ENCODE measurements at regions not wholly inside any gene's neighbourhood (a gene's known extent, or its start where the extent isn't known, plus 50 kb on each side); places are given as distances from the start of the nearest gene placed in this dataset.
A peak's percentile ranks its signal among the peaks of the same experiment; 100 is the strongest.

DNA sequence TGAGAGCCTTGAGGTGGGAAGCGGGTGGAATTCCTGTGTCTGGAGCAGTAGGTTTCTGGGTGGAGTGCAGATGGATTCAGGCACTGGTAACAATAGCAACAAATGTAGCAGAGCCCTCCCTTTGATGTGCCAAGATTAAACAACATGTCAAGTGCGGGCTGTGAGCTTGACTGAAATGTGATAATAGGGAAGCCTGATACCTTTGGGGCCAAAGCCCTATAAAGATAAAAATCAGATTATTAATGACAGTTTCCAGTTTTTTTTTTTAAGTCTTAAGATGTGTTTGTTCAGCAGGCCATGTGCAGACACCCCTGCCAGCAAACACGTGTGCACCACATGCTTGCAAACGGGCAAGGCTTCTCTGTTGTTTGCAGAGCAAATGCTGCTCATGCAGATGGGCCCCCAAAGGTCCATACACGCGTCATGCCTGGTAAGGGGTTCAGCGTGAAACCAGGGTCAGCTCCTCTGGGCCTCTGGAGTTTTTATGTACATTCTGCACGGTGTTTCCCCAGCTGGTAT lies 193.2 kb downstream of the GADD45G start:
- DNase-seq = no peak

- no peak for DNase-seq
Observed at GRCh38 chr9:89798547-89799120, 193.8 kb downstream of the GADD45G start.

DNA sequence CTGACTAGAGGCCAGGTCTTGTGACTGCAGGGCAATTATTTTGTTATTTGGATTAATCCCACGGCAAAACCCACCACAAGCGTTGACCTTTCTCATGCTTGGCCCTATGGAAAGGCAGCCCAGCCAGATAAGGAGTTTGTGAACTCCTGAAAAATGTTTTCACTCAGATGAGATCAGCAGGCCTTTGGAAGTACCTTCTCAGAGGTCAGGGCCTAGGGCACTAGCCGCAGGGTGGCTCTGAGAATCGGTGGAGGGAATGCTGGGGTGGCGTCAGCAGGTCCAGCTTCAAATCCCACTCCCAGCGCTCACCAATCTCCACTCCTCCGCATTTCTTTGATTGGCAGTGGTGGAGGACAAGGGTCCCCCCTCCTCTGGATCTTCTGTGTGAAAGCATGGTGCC lies 194.4 kb downstream of the GADD45G start:
- no peak for DNase-seq

DNA sequence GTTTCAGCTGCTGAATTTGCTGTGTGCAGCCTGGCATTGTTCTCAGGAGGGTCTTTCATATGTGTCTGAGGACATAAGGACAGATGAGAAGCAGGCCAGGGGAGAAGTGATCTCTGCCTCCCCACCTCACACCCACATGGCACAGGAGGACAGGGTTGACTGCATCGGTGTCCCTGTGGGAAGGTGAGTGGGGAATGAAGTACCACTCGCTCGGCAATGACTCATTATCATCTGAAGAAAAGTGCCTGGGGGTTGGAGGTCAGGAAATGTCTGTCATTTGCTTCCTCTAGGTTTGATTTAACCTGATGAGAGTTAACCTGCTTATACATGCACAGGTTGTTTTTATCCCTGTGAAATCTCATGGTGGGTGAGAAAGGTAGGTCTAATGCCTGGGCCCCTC lies 195.0 kb downstream of the GADD45G start:
- DNase-seq = no peak

GRCh38 chr9:89801341-89801740 lies 196.5 kb downstream of the GADD45G start:
- no peak for DNase-seq

DNA sequence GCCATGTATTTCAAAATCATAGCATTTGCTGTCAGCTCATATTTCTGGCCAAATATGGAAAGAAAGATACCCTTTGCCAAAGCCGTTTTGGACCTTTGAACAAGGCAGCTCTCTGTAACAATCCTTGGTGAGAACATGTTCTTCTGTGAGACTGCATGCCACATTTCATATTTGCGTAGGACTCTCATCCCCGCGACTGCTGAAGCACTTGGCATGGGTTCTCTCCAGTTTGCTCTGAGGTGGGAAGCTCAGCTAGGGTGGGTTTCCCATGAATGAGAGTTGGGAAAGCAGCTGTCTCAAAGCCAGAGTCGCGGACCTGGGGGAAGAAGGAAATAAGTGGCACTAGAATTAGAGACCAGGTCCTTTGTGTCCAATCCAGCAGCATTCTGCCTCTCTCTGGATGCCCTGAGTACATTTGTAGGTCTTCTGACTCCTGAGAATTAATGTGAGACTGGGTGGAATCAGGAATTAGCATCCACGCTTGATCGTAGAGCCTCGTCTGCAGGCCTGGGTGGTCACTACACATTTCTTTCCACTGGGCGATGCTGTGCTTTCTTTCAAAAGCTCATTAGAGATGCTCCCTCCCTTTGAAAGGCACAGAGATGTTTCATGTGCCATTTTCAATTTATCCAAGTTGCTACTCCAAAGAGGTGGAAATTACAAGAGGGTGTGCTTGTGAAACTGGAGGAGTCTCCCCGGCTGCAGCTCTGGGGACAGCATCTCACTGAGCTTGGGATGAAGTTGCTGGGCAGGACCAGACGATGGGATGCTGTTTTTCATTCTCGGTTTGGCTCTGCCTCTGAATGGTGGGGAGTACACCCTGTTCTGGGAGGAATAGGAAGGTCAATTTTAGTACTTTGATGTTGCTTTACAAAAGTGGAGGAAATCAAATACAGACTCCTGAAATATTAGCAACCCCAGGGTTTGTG lies 197.2 kb downstream of the GADD45G start:
- no peak for DNase-seq

DNA sequence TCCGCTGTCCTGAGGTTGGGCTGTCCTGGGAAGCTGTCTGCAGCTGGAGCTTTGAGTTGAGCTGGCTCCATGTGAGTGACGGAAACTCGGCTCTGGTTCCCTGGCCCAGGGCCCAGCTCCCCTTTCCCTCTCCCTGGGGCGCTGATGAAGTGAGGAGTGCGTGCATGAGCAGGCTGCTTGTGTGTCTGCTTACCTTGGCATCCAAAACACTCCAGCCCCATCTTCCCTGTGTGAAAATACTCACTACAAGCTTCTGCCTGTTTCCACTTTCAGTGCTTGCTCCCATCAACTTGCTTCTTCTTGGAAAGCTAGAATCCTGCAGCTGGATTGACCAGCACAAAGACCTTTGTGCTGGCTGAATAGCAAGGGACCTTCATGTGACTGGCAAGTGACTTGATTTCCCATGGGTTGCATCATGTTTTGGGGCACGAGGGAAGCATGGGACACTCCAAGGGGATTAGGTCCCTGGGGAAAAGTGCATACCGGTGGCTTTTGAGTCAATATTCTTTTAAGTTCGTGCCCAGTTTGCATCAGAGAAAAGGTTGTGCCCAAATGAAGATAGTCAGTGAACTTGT lies 198.1 kb downstream of the GADD45G start:
- no peak for DNase-seq

DNA sequence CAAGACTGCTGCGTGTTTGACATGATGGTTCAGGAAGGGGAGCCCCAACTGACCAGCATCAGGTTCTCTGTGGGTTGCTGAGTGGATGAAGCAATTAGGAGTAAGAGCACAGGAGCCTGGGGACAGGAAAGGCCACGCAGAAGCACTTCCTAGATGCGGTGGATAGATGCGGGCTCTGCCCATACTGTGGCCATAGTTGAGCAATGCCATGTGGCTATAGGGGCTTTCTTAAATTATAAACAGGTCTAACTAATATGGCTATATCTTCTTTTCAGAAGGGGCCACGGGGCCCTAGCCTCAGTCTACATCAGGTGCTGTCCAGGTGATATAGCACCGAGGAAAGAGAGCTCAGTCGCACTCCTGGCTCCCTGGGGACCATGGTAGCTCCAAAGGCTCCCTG lies 198.6 kb downstream of the GADD45G start:
- DNase-seq = no peak

DNA sequence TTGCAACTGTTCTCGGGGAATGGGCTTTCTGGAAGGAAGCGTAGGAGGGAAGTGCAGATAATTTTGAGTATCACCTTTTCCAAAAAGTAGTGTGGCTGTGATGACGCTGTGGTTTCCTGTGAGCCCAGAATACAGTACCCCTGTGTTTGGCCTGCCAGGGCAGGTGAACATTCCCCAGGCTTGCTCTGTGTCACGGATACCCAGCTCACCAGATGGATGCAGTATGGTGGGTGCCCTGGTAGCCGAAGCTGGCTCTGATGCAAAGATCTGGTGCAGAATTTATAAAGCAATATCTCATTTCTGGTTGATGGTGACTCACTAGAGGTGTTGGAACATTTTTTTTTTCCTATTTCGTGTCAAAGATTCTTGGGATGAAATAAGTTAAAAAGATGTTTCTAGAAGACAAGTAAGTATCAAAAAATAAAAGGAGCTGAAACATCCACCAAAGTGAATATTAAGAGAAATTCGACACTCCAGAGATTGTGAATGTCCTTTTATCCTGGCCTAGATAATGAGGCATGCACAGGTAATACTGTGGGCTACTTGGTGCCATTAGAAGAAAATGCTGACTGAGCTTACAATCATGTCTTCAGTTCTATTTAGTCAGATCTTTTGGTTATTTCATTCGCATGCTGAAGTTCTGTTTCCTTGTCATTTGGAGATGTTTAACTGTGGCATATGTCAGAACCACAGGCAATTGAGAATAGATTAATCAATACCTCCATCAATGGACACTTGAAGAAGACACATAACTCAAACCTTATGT lies 200.1 kb downstream of the GADD45G start:
- DNase-seq = no peak

DNA sequence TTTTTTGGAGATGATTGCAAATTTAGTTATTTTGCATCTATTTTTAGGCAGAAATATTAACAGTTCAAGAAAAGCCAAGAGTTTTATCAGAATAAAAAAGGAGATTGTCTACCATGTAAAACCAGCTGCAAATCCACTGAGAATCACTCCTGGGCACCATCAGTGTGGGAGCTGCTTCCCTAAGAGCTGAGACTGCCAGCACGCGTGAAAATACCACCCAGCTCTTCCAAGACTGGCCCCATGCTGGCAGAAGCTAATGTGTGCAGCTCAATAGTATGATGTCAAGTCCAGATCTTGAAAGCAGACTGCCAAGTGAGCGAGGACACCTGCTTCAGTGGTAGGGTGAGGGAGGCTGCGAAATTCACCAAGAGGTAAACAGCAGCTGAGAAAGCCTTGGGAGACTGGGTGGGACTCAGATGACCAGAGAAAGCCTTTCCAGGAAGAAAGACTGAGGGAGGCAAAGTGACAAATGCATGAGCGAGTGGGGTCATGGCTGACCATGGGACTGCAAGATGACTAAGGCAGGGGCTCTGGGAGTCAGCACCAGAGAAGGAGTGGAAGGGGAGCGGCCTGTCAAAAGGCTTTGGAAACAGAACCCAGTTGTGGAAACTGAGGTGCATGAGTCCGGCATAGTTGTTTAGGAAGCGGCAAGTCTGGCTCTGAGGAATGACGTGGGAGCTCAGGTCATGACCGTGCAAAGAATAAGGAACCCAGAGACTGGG lies 200.9 kb downstream of the GADD45G start:
- no peak for DNase-seq

DNA sequence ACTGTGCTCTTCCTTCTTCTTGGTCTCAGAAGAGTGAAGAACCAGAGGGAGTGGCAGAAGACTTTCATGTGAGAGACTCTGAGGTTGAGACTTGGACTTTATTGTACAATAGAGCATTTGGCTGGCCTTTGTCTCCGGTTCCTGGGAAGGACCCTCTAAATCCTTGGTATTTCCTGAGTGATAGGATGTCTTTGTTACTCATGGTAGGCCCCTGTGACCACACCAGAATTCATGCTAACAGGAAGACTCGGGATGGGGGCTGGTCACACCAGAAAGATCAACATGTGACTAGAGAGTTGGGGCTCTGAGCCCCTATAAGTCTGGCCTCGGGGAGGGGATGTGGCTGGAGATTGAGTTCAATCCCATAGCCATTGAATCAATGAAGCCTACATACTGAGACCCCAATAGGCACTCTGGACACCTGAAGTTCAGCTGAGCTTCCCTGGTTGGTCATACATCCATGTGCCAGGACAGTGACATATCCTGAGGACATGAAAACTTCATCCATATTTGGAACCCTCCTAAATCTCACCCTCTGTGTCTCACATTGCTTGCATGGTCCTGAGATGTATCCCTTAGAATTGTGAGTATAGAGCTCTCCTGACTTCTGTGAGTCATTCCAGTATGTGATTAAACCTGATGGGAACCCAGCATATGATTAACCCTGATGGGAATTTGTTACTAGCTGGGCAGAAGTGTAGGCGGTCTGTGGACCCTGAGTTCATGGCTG lies 201.7 kb downstream of the GADD45G start:
- DNase-seq = no peak

- DNase-seq = no peak
Observed at GRCh38 chr9:89807101-89807395, 202.2 kb downstream of the GADD45G start.

DNA sequence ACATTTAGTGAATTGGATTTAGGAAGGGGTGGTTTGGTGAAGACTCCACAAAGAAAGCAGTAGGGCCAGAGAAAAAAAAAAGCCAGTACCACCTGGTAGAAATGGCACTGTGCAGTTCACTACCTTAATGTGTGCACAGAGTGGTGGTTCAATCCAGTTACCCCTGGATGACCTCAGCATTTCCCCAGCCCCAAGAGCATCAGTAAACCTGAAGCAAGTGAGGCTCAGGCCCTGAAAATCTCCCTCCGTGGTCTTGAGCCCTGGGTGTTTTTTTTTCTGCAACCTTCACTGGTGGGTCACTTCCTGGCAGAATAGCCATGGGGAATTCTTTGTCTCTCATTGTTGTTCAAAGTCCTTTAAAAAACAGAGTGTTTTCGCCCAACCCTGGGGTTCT lies 202.9 kb downstream of the GADD45G start:
- no peak for DNase-seq

- peak; percentile 17 for DNase-seq
Observed at GRCh38 chr9:89808076-89808755, 203.4 kb downstream of the GADD45G start.

DNA sequence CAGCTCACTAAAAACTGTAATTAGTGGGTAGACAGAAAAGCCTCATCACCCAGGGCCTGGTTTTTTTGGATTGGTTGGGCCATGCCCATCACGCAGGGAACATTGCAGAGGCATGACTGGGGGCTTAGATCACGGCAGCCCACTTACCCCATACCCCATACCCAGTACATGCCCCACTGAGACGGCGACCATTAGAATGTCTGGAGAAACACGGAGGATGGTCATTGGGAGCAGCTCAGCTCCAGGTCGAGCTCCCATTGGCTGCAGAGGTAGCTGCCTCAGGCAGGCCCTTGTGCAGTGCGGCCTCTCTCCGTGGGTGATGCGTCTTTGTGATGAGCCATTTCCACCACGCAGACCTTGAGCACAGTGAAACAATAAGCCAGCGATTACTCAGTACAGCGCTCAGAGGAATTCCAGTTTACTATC lies 204.0 kb downstream of the GADD45G start:
- no peak for DNase-seq

DNA sequence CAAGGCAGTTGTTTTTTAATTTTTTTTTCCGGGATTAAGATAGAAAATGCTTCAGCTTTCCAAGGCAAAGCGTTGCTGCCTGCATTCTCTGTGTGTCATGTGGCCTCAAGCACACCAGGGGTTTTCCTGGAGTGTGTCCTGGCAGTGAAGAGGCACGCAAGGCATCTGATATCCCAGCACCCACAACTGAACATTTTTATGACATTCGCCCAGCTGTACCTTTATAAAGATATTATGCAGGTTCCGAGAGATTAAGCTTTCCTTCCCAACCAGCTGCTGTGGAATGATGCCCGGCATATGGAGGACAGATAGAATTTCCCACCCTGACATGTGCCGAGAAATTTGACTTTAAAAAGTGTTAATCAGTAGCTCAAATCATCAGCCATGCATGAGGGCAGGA lies 205.6 kb downstream of the GADD45G start:
- no peak for DNase-seq

DNA sequence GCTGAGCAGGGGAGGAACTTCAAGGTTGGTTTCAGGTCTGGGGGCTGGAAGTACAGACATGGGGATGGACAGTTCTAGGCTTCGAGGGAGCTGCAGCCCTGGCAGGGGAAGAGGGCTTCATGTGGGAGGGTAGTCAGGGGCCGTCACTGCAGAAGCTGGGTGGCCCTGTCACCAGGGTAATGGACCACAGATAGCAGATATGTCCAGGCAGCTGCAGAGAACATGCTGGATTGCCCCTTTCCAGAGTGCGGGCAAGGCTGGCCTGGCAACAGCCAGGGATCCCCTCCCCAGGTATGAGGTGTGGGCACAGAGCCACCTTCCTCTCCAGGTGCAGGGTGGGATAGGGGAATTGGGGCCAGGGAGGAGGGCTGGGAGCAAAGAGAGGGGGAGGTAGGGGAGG lies 206.5 kb downstream of the GADD45G start:
- no peak for DNase-seq

- DNase-seq = no peak
Observed at GRCh38 chr9:89811886-89812450, 207.2 kb downstream of the GADD45G start.

- DNase-seq = no peak
Observed at GRCh38 chr9:89812556-89813181, 207.9 kb downstream of the GADD45G start.

DNA sequence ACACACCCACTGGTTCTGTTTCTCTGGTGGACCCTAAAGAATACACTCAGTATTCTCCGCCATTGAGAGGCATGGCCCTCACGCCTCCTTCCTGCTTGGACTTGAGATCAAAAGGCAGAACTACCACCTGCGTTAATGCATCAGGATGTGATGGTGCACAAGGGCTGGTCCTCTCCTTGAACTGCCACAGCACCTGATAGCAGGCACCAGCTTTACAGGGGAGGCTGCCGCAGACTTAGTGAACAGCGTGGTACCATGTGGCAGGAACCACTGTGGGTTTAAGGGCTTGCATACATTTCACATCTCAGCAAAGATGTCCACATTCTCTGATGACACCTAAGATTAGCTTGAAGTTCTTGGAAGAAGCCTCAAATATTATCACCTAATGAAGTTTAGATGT lies 208.7 kb downstream of the GADD45G start:
- DNase-seq = no peak
